OCI-LY3 (cell line): ENCODE measurements at regions not wholly inside any gene's neighbourhood (a gene's known extent, or its start where the extent isn't known, plus 50 kb on each side); places are given as distances from the start of the nearest gene placed in this dataset.

Experiments used
- EZH2phosphoT487 ChIP-seq: fragments of 200-600 bp; shearing (Covaris generic); IDR thresholded peaks from 2 replicates; pipeline ENCODE4 v1.6.1; 2018; ENCODE audit warnings: antibody characterized with exemption, mixed run types, low read depth
- TF ChIP-seq, protein P1 (sequence below): fragments of 200-600, 300-600 bp; sonication (generic); IDR thresholded peaks from 2 replicates; pipeline ENCODE4 v1.5.1; 2014; ENCODE audit warnings: antibody characterized with exemption, low read length, low read depth

DNA sequence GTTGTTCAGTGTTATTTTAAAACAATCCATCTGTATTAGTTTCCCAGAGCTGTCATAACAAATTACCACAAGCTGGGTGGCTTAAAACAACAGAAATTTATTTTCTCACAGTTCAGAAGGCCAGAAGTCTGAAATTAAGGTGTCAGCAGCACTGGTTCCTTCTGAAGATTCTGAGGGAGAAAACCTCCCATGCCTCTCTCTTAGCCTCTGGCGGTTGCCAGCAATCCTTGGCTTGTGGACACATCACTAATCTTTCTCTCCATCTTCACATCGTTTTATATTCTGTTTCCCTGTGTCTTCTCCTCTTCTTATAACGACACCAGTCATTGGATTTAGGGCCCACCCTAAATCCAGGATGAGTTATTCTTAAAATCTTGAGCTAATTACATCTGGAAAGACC is 70.2 kb upstream of the EPB41L1 start:
- no peak for TF ChIP-seq EZH2phosphoT487
- TF ChIP-seq, protein P1, sequence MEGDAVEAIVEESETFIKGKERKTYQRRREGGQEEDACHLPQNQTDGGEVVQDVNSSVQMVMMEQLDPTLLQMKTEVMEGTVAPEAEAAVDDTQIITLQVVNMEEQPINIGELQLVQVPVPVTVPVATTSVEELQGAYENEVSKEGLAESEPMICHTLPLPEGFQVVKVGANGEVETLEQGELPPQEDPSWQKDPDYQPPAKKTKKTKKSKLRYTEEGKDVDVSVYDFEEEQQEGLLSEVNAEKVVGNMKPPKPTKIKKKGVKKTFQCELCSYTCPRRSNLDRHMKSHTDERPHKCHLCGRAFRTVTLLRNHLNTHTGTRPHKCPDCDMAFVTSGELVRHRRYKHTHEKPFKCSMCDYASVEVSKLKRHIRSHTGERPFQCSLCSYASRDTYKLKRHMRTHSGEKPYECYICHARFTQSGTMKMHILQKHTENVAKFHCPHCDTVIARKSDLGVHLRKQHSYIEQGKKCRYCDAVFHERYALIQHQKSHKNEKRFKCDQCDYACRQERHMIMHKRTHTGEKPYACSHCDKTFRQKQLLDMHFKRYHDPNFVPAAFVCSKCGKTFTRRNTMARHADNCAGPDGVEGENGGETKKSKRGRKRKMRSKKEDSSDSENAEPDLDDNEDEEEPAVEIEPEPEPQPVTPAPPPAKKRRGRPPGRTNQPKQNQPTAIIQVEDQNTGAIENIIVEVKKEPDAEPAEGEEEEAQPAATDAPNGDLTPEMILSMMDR, result no peak
